NCI-H2196 (cell line): ENCODE measurements at regions not wholly inside any gene's neighbourhood (a gene's known extent, or its start where the extent isn't known, plus 50 kb on each side); places are given as distances from the start of the nearest gene placed in this dataset.
"Not testable (repeated sequence)": the region's sequence is repeated elsewhere in the genome, so short reads cannot be mapped to it uniquely, and the experiment has no call there.

Experiments used
- DNase-seq: peaks from one replicate; lab custom pipeline; 2025; ENCODE audit not compliant: unreplicated experiment; lab: John Stamatoyannopoulos, UW

DNA sequence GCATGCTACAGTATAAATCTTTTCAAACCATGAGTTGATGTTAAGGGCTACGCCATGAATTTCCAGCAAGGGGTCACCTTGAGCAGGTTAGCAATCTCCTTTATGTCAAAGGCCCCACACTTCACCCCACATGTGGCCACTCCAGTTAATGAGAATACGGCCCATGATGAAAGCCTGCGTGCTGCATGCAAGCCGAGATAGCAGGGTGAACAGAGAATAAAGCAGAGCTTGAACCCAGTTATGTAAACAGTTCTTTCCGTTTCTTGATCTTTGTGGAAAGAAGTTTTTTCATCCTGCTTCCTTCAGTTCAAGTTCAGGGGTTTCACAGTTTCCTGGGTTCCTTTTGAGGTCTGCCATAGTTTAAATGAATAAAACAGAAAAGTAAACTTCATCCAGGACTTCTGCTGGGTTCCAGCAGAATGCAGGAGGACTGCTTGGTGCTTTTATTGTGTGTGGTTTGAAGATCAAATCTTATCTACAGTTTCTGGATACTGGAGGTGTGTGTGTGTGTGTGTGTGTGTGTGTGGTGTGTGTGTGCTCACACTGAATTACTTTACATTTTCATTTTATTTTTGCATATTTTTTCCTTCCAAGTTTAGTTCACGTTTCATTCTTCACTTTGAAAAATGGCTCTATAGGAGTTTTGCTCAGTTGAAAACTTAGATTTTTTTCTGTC is 87.1 kb downstream of the HMHB1 start:
- DNase-seq, result no peak

DNA sequence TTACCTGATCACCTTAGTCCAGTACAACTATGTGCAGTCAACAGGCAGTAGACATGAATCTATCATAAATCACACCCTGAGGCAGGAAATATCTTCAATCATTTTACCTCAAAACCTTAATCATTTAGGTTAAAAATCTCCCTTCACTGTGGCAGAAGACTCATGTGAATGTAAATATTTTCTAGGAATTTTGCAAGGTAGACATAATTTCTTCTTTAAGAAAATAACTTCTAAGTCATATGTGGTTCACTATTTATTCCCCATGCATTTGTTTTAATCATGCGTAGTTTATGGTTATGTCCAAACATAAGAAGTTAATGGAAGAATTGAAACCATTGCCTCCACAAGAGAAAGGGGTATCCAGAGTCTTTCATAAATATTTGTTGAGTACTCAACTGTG is 97.0 kb downstream of the HMHB1 start:
- DNase-seq, result no peak

DNA sequence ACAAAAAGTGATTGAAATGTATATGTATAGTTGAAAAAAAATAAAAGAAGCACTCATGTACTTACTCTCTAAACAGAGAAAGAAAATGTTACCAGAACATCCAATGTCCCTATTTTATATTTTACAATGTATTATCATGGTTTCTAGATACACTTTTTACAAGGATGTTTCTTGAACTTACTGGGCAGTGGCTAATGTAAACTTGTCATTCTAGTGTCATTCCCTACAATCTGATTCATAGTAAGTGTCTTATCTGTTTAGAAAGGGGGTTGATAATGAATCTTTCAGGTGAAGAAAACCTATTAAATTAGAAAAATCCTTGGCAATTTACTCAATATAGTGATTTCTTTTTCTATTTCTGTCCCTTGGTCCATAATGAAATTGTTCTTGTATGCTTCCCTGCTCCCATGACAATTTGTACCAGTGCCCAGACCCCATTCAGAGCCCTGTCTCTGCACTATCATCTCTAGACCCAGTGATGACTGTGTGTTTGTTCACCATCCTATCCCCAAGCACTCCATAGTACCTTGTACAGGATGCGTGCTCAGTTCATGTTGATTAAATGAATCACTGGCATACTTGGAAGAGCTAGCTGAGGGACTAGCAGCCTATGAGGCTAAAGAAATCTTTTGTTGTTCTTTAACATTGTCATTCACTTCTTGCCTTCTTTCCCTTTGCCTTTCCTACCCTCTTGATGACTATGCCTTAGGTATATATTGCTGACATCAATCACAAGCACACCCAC is 101.2 kb downstream of the HMHB1 start:
- DNase-seq, result no peak

DNA sequence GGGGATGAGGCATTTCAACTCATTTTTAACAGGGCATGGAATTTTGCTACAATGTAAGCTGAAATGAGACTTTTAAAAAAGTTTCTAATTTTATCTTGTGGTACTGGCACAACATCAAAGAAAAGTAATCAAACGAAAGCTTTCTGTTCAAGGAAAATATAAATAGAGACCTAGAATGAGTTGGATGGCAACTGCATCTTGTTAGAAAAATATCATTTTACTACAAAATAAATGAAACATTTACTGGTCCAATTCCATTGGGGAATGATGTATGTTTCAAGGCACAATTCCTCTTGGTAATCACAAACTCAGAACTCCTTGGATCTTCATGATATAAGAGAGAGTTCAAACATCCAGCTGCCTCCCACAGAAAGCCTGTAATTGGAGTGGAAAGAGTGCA is 102.8 kb downstream of the HMHB1 start:
- DNase-seq, result no peak

DNA sequence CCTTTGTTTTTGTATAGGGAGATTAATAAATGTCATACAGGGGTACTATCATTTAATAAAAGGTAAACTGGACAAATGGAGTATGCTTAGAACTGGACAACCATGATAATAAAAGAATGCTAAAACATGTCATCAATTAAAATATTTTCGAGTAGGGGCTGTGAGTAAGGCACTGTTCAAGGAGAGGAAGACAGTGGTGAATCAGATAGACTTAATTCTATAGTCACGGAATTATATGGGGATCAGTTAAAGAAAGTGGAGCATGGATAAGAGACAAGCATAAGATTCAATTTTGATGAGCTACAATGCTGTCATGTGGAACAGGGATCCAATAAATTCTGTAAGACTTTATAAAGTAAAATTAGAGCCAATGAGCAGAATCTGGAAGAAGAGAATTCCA is 104.5 kb downstream of the HMHB1 start:
- no peak for DNase-seq

DNA sequence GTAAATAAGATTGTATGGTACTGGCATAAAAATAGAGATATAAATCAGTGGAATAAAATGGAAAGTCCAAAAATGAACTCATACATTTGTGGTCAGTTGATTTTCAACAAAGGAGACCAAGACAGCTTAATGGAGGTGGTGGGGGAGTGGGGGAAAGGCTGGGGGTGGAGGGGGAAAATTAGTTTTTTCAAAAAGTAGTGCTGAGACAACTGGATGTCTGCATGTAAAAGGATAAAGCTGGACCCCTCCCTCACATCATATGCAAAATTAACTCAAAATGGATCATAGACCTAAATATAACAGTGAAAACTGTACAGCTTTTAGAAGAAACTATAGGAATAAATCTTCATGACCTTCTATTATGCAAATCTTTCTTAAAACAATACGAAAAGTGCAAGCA is 107.0 kb downstream of the HMHB1 start:
- DNase-seq, result no peak

DNA sequence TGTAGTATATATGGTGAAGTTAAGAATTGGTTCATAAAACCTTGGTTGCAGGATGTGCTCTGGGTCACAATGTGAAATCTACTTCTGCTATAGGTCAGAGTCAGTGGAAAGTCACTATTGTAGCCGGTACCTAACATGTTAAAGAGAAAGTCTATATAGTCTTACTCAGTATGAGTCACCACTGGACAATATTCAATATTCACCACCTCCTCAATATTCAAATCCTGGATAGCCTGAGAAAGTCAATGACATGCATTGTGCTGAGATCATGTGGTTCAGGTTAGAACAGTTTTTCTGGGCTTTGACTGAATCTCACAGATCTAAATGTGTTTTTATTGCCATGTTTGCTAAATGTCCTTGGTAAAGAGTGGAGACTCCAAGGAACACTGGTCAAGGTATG is 108.8 kb downstream of the HMHB1 start:
- DNase-seq, result no peak

DNA sequence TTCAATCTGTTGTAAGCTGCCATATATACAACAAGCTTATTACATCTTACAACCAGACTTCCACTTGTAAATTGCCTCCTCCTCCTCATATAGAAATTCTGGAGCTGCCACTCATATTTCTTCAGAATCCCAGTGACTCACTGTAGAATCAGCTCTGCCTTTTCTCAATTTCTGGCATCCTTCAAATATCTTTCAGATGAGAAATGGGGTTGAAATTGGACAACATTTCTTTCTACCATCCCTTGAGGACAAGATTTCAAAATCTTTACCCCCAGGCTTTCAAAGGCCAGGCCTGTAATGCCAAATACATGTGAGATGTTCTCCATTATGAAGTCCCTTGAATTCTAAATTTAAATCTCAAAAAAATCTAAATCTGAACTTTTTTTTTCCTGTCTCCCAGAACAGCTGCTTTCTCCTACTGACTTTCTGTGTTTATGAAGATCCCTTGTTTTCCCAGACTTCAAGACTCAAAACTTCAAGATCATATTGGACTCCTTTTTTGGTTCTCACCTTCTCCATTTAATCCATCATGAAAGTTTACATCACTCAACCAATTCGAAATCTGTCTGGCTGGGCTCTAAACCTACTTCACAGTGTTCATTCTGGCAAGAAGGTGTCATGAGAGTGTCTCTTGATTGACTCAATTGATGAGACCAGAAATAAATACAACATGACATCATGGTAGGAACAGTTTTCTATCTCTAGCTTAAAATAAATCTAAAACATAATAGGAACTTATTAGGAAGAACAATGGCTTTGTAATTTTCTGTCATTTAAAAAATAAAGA is 109.8 kb downstream of the HMHB1 start:
- DNase-seq, result no peak

DNA sequence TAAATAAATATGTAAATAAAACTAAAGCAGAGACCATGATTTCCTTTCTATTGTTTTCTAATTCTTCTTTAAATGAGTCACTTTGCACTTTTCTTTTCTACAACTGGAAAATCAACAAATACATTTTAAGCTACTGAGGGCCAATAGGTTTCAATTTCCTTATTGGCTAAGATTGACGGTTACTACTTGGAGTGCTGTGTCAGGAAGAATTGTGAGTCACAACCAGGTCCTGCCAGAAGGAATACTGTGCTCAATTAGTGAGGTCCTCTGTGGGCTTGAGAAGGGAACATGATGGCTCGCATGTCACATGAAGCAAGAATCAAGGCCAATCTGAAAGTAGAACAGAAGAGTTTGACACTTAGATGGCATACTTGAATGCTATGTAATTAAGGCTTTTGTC is 110.8 kb downstream of the HMHB1 start:
- DNase-seq, result no peak

DNA sequence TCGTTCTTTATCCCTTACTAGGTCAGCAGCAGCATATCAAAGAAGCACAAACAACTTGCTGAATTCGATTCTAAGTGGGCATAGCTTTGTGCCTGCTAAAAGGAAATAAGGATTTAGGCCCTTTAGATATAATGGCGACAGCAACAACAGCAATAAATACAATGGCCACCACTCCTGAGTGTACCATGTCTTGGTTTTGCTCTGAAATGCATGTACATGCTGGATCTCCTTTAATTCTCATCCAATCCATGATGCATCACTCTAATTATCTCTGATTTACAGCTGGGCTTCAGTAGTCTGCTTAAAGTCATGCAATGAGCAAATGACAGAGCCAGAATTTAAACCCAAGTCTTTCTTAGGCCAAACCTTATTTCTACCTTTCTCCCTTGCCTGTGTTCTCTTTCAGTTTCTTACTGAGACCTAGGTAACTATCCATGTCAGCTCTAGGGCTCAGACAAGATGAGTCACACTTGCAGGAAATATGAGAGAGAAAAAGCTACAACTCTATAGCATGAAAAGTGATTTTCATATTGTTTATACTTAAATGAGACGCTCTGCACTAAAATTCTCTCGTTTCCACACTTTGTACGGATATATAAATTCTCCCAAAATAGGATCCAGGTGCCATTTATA is 111.8 kb downstream of the HMHB1 start:
- no peak for DNase-seq

DNA sequence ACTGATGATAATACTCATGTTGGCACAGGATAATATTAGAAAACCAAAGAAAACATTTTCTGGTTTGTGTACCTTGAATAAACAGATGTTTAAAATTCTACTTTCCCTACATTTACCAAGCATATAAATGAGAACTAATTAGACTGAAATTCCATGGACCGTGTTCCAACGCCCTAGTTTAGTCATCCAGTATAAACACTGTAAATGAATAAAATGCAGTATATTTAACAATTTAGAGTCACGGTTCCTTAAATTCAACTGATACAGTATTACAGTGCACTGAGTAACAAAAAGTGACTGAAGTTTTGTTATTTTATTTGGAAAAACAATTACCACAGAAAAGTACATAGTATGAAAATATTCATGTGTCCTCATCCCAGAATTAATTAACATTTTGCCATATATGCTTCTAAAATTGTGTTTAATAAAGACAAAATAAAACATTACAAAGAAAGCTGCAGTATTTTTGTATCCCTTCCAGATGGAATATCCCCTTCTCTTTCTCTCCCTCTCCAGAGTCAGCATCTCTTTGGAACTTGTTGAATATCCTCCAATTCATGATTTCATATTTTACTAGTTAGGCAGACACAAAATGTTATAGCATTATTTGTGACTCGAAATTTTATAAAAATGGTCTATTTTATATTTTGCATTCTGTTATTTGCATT is 112.5 kb downstream of the HMHB1 start:
- DNase-seq, result no peak

DNA sequence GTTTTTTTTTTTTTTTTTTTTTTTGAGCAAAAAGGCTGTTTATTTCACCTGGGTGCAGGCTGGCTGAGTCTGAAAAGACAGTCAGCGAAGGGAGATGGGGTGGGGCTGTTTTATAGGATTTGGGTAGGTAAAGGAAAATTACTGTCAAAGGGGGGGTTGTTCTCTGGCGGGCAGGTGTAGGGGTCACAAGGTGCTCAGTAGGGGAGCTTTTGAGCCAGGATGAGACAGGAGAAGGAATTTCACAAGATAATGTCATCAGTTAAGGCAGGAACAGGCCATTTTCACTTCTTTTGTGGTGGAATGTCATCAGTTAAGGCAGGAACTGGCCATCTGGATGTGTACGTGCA is 113.0 kb downstream of the HMHB1 start:
- DNase-seq, result not testable (repeated sequence)

DNA sequence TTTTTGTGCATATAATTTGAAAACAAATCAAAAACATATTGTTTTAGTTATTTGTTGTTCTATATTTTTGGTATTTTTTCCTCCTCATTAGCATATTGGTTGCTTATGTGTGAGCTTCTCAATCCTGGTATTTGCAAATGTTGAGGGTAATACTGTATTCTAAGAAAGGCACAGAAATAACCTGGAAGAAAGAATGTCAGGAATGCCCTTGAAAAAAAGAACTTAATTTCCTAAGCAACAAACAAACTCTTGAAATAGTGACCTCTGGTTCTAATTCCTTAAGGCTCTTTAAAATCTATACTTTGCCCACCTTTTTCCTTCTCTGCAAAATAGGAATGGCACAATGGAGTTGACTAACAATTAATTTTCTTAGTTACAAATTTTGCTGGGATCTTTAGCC is 117.5 kb downstream of the HMHB1 start:
- DNase-seq, result no peak

DNA sequence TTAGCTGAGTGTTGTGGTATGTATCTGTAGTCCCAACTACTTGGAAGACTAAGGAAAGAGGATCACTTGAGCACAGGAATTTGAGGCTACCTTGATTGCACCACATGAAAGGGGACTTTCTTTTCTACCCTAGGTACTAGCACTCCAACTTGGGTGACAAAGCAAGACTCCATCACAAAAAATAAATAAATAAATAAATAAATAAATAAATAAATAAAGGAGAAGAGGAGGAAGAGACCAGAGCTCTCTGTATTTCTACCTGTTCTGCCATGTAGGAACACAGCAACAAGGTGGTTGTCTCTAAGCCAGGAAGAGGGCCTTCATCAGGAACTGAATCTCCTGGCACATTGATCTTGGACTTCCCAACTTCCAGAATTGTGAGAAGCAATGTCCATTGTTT is 118.6 kb downstream of the HMHB1 start:
- DNase-seq, result no peak

DNA sequence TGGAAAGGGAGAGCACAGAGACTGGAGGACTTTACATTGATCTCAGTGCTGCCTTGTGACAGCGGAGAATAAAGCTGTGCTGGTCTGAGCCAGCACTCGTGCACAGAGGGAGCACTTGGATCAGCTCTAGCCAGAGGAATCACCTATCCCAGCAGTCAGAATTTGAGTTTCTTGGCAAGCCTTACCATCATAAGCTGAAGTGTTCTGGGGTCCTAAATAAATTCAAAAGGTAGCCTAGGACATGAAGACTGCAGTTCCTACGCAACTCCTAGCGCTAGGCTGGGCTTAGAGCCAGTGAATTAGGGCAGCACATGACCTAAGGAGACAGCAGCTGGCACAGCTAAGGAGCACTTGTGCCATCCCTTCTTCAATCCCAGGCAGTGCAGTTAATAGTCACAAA is 119.5 kb downstream of the HMHB1 start:
- peak; percentile 66 for DNase-seq

DNA sequence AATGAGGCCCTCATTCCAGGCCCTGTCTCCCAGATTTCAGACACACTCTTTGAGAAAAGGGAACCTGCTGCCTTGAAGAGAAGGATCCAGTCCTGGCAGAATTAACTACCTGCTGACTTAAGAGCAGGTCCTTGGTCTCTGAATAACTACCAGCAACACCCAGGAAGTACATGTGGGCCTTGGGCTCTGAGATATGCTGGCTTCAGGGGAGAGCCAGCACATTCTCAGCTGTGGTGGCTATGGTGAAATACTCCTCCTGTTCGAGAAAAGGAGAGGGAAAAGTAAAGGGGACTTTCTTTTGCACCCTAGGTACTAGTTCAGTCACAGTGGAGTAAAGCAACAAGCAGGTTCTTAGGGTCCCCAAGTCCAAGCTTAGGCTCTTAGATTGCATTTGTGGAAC is 120.0 kb downstream of the HMHB1 start:
- no peak for DNase-seq

DNA sequence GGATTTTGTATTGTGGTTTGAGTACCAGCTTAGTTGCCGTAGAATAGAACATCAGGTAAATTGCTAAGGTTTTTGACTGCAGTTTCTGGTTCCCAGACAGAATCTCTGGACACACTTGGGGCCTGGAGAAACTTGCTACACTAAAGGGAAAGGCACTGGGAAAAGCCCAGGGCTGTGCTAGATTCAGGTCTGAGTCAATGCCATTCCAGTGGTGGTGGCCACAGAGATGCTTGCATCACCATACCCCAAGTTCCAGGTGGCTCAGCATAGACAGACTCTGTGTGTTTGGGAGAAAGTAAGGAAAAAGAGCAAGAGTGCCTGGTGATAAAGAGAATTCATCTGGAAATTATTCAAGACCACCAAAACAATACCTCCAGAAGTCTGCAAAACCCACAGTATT is 120.6 kb downstream of the HMHB1 start:
- no peak for DNase-seq

DNA sequence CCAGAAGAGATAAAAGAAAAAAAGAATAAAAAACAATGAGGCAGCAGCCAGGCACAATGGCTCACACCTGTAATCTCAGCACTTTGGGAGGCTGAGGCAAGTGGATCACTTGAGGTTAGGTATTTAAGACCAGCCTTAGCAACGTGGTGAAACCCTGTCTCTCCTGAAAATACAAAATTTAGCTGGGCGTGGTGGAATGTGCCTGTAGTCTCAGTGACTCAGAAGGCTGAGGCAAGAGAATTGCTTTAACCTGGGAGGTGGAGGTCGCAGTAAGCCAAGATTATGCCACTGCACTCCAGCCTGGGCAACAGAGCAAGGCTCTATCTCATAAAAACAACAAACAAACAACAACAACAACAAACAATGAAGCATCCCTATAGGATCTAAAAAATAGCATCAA is 121.5 kb downstream of the HMHB1 start:
- no peak for DNase-seq

DNA sequence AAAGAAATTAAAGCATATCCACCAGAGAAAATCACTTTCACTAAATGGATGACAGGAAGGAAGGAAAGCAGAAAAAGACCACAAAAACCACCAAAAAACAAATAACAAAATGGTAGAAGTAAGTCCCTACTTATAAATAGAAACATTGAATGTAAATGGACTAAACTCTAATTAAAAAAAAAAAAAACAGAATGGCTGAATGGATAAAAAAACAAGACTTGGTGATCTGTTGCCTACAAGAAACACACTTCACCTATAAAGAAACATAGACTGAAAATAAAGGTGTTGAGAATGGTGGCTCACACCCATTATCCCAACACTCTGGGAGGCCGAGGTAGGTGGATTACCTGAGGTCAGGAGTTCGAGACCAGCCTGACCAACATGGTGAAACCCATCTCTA is 122.9 kb downstream of the HMHB1 start:
- DNase-seq, result no peak

DNA sequence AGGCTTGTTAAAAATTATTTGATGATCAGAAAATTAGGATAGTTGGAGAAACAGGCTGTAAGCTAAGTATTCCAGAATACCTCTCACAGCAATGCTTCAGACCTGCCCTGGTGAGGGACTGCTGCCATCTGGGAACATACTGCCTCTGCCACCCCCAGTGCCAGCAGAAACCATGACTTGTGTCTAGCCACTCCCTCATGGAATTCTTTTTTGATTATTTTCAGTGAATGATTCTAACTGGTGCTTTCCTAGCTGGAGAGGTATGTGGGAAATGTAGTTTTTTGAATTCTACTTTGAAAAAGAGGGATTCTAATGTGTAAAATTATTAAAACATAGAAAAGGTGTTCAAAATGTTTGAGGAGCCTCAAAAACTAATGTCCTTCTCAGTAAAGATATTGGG is 126.3 kb downstream of the HMHB1 start:
- no peak for DNase-seq

DNA sequence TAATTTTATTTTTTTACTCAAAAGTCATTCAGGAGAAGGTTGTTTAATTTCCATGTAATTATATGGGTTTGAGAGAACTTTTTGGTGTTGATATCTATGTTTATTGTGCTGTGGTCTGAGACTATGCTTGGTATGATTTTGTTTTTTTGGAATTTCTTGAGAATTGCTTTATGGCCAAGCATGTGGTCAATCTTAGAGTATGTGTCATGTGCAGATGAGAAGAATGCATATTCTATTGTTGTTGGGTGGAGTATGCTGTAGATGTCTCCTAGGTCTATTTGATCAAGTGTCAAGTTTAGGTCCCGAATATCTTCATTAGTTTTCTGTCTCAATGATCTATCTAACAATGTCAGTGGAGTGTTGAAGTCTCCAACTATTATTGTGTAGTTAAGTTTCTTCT is 134.9 kb downstream of the HMHB1 start:
- no peak for DNase-seq
